IMR-90 (cell line): ENCODE measurements at regions not wholly inside any gene's neighbourhood (a gene's known extent, or its start where the extent isn't known, plus 50 kb on each side); places are given as distances from the start of the nearest gene placed in this dataset.

Experiments used
- ATAC-seq: fragments of 200-7000 bp; cut with Tn5 transposase; 2 replicates; pipeline ENCODE4 v1.9.1; 2020; ENCODE audit warnings: low read depth, mild to moderate bottlenecking, moderate library complexity
- BruUV-seq: library from RNA; stranded (reverse); fragments of 400-500 nt; replicated peaks from 2 replicates; lab custom pipeline; 2021; lab: Mats Ljungman, UMichigan
- CTCF ChIA-PET: fragments of 300-600 bp; formaldehyde crosslinking; extraction: SDS; loops from one replicate; lab custom pipeline; 2021; ENCODE audit warnings: antibody characterized with exemption; lab: Yijun Ruan, JAX
- POLR2A ChIA-PET: fragments of 300-600 bp; sonication (Branson Sonifier 250); formaldehyde crosslinking; loops from one replicate; lab custom pipeline; 2022; ENCODE audit warnings: antibody characterized with exemption; ENCODE audit not compliant: unreplicated experiment; lab: Charles Lee
- DNase-seq: peaks from one replicate; pipeline ENCODE4 v3.0.0; 2013
- H2AFZ ChIP-seq: replicated peaks from 2 replicates; pipeline ENCODE3; 2013; ENCODE audit warnings: low read length, mild to moderate bottlenecking; ENCODE audit not compliant: poor library complexity
- H2AK5ac ChIP-seq: 2 replicates; pipeline ENCODE4 v1.6.1; 2013; ENCODE audit warnings: low read depth, low read length, inconsistent platforms
- H2AK9ac ChIP-seq: replicated peaks from 2 replicates; pipeline ENCODE3; 2013; ENCODE audit warnings: mild to moderate bottlenecking, low read depth, low read length, moderate library complexity; ENCODE audit not compliant: poor library complexity
- H2BK120ac ChIP-seq: 2 replicates; pipeline ENCODE4 v1.6.1; 2013; ENCODE audit warnings: low read depth, low read length, inconsistent platforms
- H2BK15ac ChIP-seq: 3 replicates; pipeline ENCODE4 v1.6.1; 2013; ENCODE audit warnings: low read depth, low read length, inconsistent platforms
- H2BK20ac ChIP-seq: 2 replicates; pipeline ENCODE4 v1.6.1; 2013; ENCODE audit warnings: low read depth, mild to moderate bottlenecking, inconsistent platforms, low read length, moderate library complexity
- H2BK5ac ChIP-seq: 2 replicates; pipeline ENCODE4 v1.6.1; 2013; ENCODE audit warnings: mild to moderate bottlenecking, low read depth, low read length, inconsistent platforms; ENCODE audit not compliant: poor library complexity, severe bottlenecking
- H3K14ac ChIP-seq: replicated peaks from 2 replicates; pipeline ENCODE4 v1.6.1; 2013; ENCODE audit warnings: low read depth, low read length, inconsistent platforms
- H3K18ac ChIP-seq: 2 replicates; pipeline ENCODE4 v1.6.1; 2013; ENCODE audit warnings: low read depth, low read length, control low read depth
- H3K23ac ChIP-seq: 2 replicates; pipeline ENCODE4 v1.6.1; 2013; ENCODE audit warnings: low read depth, low read length, inconsistent platforms
- H3K27ac ChIP-seq: 2 replicates; pipeline ENCODE4 v1.5.1; 2013; ENCODE audit warnings: mild to moderate bottlenecking, control low read depth, low read length; ENCODE audit not compliant: insufficient read depth
- H3K27me3 ChIP-seq: 2 replicates; pipeline ENCODE4 v1.6.1; 2013; ENCODE audit warnings: low read length; ENCODE audit not compliant: control insufficient read depth, insufficient read depth
- H3K36me3 ChIP-seq: 2 replicates; pipeline ENCODE4 v1.6.1; 2013; ENCODE audit warnings: low read length, mixed read lengths; ENCODE audit not compliant: control insufficient read depth, insufficient read depth
- H3K4ac ChIP-seq: 2 replicates; pipeline ENCODE4 v1.6.1; 2013; ENCODE audit warnings: low read depth, low read length, inconsistent platforms
- H3K4me1 ChIP-seq: 2 replicates; pipeline ENCODE4 v1.6.1; 2013; ENCODE audit warnings: low read length, mixed read lengths; ENCODE audit not compliant: control insufficient read depth, insufficient read depth
- H3K4me2 ChIP-seq: 2 replicates; pipeline ENCODE4 v1.6.1; 2013; ENCODE audit warnings: low read depth, mild to moderate bottlenecking, control low read depth, low read length, moderate library complexity
- H3K4me3 ChIP-seq: 2 replicates; pipeline ENCODE4 v1.5.1; 2013; ENCODE audit warnings: low read depth, mild to moderate bottlenecking, control low read depth, low read length, moderate library complexity; ENCODE audit not compliant: insufficient read depth
- H3K56ac ChIP-seq: 2 replicates; pipeline ENCODE4 v1.6.1; 2013; ENCODE audit warnings: low read length, inconsistent platforms; ENCODE audit not compliant: insufficient read depth; ENCODE audit errors: extremely low read depth
- H3K79me1 ChIP-seq, 2 experiments: 2 replicates each; pipeline ENCODE4 v1.6.1; 2013; ENCODE audit warnings: low read length in 2 of 2, inconsistent platforms in 1 of 2, low read depth in 1 of 2
- H3K9ac ChIP-seq: 2 replicates; pipeline ENCODE4 v1.6.1; 2013; ENCODE audit warnings: low read depth, low read length, control low read depth
- H3K9me1 ChIP-seq: 2 replicates; pipeline ENCODE4 v1.6.1; 2013; ENCODE audit warnings: low read length, inconsistent platforms; ENCODE audit not compliant: insufficient read depth
- H3K9me3 ChIP-seq: 2 replicates; pipeline ENCODE4 v1.6.1; 2013; ENCODE audit warnings: low read length; ENCODE audit not compliant: control insufficient read depth, insufficient read depth
- H4K20me1 ChIP-seq: 2 replicates; pipeline ENCODE4 v1.6.1; 2013; ENCODE audit warnings: low read length, inconsistent platforms; ENCODE audit not compliant: insufficient read depth
- H4K5ac ChIP-seq: 2 replicates; pipeline ENCODE4 v1.6.1; 2013; ENCODE audit warnings: mild to moderate bottlenecking, low read depth, low read length, control low read depth
- H4K8ac ChIP-seq, 2 experiments: 2 replicates each; pipeline ENCODE4 v1.6.1; 2013; ENCODE audit warnings: low read depth in 2 of 2, low read length in 2 of 2, control low read depth in 1 of 2, inconsistent platforms in 1 of 2
- H4K91ac ChIP-seq: 2 replicates; pipeline ENCODE4 v1.6.1; 2013; ENCODE audit warnings: low read depth, low read length, inconsistent platforms; ENCODE audit not compliant: insufficient read depth
- BHLHE40 ChIP-seq: fragments of 150-350 bp; IDR thresholded peaks from 2 replicates; pipeline ENCODE4 v1.6.1; 2016; ENCODE audit warnings: mild to moderate bottlenecking, low read depth, low read length
- CEBPB ChIP-seq: IDR thresholded peaks from 2 replicates; pipeline ENCODE4 v1.6.1; 2012; ENCODE audit warnings: low read depth, low read length, improper control_type of control experiment
- FOS ChIP-seq: fragments of 150-350 bp; IDR thresholded peaks from 2 replicates; pipeline ENCODE4 v1.6.1; 2016; ENCODE audit warnings: low read depth, low read length
- MAFK ChIP-seq: IDR thresholded peaks from 2 replicates; pipeline ENCODE4 v1.6.1; 2012; ENCODE audit warnings: low read depth, low read length, improper control_type of control experiment
- MAZ ChIP-seq: IDR thresholded peaks from 2 replicates; pipeline ENCODE4 v1.6.1; 2012; ENCODE audit warnings: low read depth, mild to moderate bottlenecking, low read length, improper control_type of control experiment, moderate library complexity, borderline replicate concordance
- MXI1 ChIP-seq: IDR thresholded peaks from 2 replicates; pipeline ENCODE4 v1.6.1; 2012; ENCODE audit warnings: low read depth, mild to moderate bottlenecking, low read length, moderate library complexity, borderline replicate concordance
- POLR2A ChIP-seq: IDR thresholded peaks from 2 replicates; pipeline ENCODE4 v1.6.1; 2012; ENCODE audit warnings: mild to moderate bottlenecking, low read depth, low read length
- RCOR1 ChIP-seq: IDR thresholded peaks from 2 replicates; pipeline ENCODE4 v1.6.1; 2012; ENCODE audit warnings: mild to moderate bottlenecking, low read length, improper control_type of control experiment; ENCODE audit not compliant: insufficient replicate concordance
- RFX5 ChIP-seq: IDR thresholded peaks from 2 replicates; pipeline ENCODE4 v1.8.0; 2012; ENCODE audit warnings: low read depth, mild to moderate bottlenecking, low read length, moderate library complexity
- SMC3 ChIP-seq: fragments of 150-350 bp; IDR thresholded peaks from 2 replicates; pipeline ENCODE4 v1.6.1; 2016; ENCODE audit warnings: low read depth, mild to moderate bottlenecking, antibody characterized with exemption, low read length, moderate library complexity
- WGBS, 2 experiments: methylation state at CpG; one replicate each; pipeline versions ENCODE4 v1.1.5 to v1.1.7; 2013; ENCODE audit warnings: missing lambda C conversion rate in 2 of 2; ENCODE audit not compliant: insufficient read length in 1 of 2; ENCODE audit errors: extremely low coverage in 2 of 2; 5-methylcytosine and 5-hydroxymethylcytosine counted together
- dilution Hi-C: fragments of 300-500 bp; cut with HindIII; formaldehyde crosslinking; loops from one replicate; pipeline ENCODE4 v1.14.3; 2018; ENCODE audit warnings: low sequenced_read_pairs; ENCODE audit not compliant: unreplicated experiment
- in situ Hi-C: fragments of 300-500 bp; cut with MboI; formaldehyde crosslinking; loops from 3 replicates; pipeline ENCODE4 v1.14.3; 2019; ENCODE audit warnings: low sequenced_read_pairs, inconsistent platforms, mixed read lengths
- intact Hi-C: fragments of 100-400 bp; cut with micrococcal nuclease; formaldehyde crosslinking; loops from 2 replicates; pipeline ENCODE4 v1.10.0; 2022
- TF ChIP-seq, protein P1 (sequence below): conservative IDR thresholded peaks from 2 replicates; pipeline ENCODE4 v1.5.1; 2012; ENCODE audit warnings: mild to moderate bottlenecking, low read depth, low read length, improper control_type of control experiment
- TF ChIP-seq, protein P2 (sequence below): fragments of 150-350 bp; IDR thresholded peaks from 2 replicates; pipeline ENCODE4 v1.6.1; 2016; ENCODE audit warnings: low read depth, mild to moderate bottlenecking, low read length, moderate library complexity, borderline replicate concordance
- TF ChIP-seq, protein P3 (sequence below): fragments of 150-350 bp; IDR thresholded peaks from 2 replicates; pipeline ENCODE4 v1.6.1; 2017; ENCODE audit warnings: mild to moderate bottlenecking, antibody characterized with exemption, low read length, low read depth

DNA sequence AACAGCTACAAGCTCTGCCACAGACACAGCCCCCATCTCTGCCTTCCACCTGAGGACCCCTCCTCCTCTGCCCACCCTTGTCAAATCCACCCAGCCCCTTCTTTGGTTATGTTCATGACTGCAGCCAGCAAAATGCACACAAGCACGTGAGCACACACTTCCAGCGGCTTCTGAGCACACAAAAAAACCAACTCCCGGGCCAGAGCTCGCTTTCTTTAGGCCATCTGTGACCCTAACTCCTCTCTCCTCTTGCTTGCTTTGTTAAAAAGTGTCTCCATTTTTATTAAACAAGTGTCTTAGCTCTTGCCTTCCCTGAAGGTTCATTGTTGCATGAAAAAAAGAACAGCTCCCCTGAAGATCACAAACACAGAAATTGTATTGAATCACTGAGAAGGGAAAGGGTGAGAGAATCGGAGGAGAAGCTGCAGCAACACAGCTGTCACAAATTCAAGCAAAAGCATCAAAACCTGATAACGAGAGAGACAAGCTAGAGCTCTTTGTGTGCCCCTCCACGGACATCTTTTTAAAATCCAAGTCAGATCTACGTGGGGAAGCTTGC, 142.1 kb downstream of the CD83 start (continued):
- TF ChIP-seq, protein P1, sequence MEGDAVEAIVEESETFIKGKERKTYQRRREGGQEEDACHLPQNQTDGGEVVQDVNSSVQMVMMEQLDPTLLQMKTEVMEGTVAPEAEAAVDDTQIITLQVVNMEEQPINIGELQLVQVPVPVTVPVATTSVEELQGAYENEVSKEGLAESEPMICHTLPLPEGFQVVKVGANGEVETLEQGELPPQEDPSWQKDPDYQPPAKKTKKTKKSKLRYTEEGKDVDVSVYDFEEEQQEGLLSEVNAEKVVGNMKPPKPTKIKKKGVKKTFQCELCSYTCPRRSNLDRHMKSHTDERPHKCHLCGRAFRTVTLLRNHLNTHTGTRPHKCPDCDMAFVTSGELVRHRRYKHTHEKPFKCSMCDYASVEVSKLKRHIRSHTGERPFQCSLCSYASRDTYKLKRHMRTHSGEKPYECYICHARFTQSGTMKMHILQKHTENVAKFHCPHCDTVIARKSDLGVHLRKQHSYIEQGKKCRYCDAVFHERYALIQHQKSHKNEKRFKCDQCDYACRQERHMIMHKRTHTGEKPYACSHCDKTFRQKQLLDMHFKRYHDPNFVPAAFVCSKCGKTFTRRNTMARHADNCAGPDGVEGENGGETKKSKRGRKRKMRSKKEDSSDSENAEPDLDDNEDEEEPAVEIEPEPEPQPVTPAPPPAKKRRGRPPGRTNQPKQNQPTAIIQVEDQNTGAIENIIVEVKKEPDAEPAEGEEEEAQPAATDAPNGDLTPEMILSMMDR: no peak
- TF ChIP-seq MXI1 (no peak), MAFK (no peak)

DNA sequence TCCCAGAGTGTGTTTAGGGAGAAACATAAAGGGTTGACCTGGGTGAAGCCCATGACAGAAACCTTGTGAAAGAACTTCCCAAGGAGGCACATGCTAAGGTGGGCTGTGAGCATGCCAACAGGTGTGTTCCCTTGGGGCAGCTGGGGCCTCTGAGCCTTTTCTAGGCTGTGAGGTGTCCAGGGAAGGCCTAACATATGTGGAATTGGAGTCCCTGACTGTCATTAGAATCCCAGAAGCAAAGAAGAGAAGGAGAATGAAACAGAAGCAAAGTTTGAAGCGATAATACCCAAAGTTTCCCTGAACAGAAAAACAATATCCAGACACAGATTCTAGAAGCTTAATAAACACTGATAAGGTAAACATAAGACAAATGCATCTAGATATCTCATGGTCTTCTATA, 143.3 kb downstream of the CD83 start:
- Histone ChIP-seq H4K20me1 (no peaks in the 10 kb centered on the region), H3K9me3 (peaks cover 11% of the 10 kb centered on the region), H3K23ac (no peak overlapping the region), H3K36me3 (no peaks in the 10 kb centered on the region), H3K79me1 (no peaks in the 10 kb centered on the region), H3K27me3 (peaks cover 3% of the 10 kb centered on the region), H3K14ac (no peak overlapping the region), H3K4me1 (no peaks in the 10 kb centered on the region), H2BK5ac (no peak overlapping the region), H3K9ac (no peak overlapping the region), H3K4me3 (no peak overlapping the region), H3K18ac (no peak overlapping the region), H2AK9ac (no peak overlapping the region), H4K91ac (no peak overlapping the region), H2BK15ac (no peak overlapping the region), H2BK20ac (no peak overlapping the region), H4K5ac (no peak overlapping the region), H3K9me1 (no peaks in the 10 kb centered on the region), H3K56ac (no peak overlapping the region), H2AFZ (no peak overlapping the region), H3K4ac (no peak overlapping the region), H3K4me2 (no peak overlapping the region), H4K8ac (no peak overlapping the region), H2AK5ac (no peak overlapping the region), H2BK120ac (no peak overlapping the region), H3K27ac (no peak overlapping the region)
- dilution Hi-C loops: no loop called here
- ATAC-seq: no peak
- intact Hi-C loops: no loop called here
- no peak for DNase-seq
- in situ Hi-C loops: no loop called here
- ChIA-PET POLR2A (no interaction called here), CTCF (no interaction called here)
- no TSS peak for BruUV-seq
- no CpG with 5 or more reads among the region's 1 CpG for WGBS, 2 experiments
- TF ChIP-seq MAFK (no peak), RCOR1 (no peak), CEBPB (no peak), MAZ (no peak), POLR2A (no peak), MXI1 (no peak), FOS (no peak), BHLHE40 (no peak), SMC3 (no peak), RFX5 (no peak)
- TF ChIP-seq, protein P2, sequence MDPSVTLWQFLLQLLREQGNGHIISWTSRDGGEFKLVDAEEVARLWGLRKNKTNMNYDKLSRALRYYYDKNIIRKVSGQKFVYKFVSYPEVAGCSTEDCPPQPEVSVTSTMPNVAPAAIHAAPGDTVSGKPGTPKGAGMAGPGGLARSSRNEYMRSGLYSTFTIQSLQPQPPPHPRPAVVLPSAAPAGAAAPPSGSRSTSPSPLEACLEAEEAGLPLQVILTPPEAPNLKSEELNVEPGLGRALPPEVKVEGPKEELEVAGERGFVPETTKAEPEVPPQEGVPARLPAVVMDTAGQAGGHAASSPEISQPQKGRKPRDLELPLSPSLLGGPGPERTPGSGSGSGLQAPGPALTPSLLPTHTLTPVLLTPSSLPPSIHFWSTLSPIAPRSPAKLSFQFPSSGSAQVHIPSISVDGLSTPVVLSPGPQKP: no peak
- TF ChIP-seq, protein P3, sequence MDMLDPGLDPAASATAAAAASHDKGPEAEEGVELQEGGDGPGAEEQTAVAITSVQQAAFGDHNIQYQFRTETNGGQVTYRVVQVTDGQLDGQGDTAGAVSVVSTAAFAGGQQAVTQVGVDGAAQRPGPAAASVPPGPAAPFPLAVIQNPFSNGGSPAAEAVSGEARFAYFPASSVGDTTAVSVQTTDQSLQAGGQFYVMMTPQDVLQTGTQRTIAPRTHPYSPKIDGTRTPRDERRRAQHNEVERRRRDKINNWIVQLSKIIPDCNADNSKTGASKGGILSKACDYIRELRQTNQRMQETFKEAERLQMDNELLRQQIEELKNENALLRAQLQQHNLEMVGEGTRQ: no peak
